HG02759 (cell line): ENCODE measurements at regions not wholly inside any gene's neighbourhood (a gene's known extent, or its start where the extent isn't known, plus 50 kb on each side); places are given as distances from the start of the nearest gene placed in this dataset.
A peak's percentile ranks its signal among the peaks of the same experiment; 100 is the strongest.

Experiments used
- ATAC-seq: cut with Tn5 transposase; IDR thresholded peaks from one replicate; pipeline ENCODE4 v1.9.1; 2021; ENCODE audit warnings: mild to moderate bottlenecking, moderate library complexity; ENCODE audit not compliant: unreplicated experiment

- ATAC-seq: no peak
Observed at GRCh38 chr10:128221117-128221516, 94.9 kb upstream of the MKI67 start.

GRCh38 chr10:128221807-128222206 lies 95.6 kb upstream of the MKI67 start:
- ATAC-seq: no peak

GRCh38 chr10:128222332-128222849 lies 96.2 kb upstream of the MKI67 start:
- no peak for ATAC-seq

- ATAC-seq: no peak
Observed at GRCh38 chr10:128230401-128230800, 104.2 kb upstream of the MKI67 start.

GRCh38 chr10:128233422-128233821 lies 107.2 kb upstream of the MKI67 start:
- ATAC-seq: no peak

GRCh38 chr10:128237710-128238109 lies 111.5 kb upstream of the MKI67 start:
- no peak for ATAC-seq

GRCh38 chr10:128241023-128241422 lies 114.8 kb upstream of the MKI67 start:
- no peak for ATAC-seq

- ATAC-seq: no peak
Observed at GRCh38 chr10:128242641-128243040, 116.4 kb upstream of the MKI67 start.

GRCh38 chr10:128245026-128245425 lies 118.8 kb upstream of the MKI67 start:
- no peak for ATAC-seq

- no peak for ATAC-seq
Observed at GRCh38 chr10:128247576-128247975, 121.4 kb upstream of the MKI67 start.

GRCh38 chr10:128254476-128254875 lies 128.3 kb upstream of the MKI67 start:
- no peak for ATAC-seq

- ATAC-seq: no peak
Observed at GRCh38 chr10:128257428-128257827, 131.2 kb upstream of the MKI67 start.

GRCh38 chr10:128258421-128258976 lies 132.3 kb upstream of the MKI67 start:
- no peak for ATAC-seq

GRCh38 chr10:128263891-128264688 lies 137.9 kb upstream of the MKI67 start:
- ATAC-seq: peak; percentile 71

- ATAC-seq: no peak
Observed at GRCh38 chr10:128265596-128265995, 139.4 kb upstream of the MKI67 start.

- no peak for ATAC-seq
Observed at GRCh38 chr10:128267581-128267980, 141.4 kb upstream of the MKI67 start.

- no peak for ATAC-seq
Observed at GRCh38 chr10:128268015-128268722, 141.9 kb upstream of the MKI67 start.

GRCh38 chr10:128274938-128275337 lies 148.7 kb upstream of the MKI67 start:
- no peak for ATAC-seq

GRCh38 chr10:128275388-128276177 lies 149.4 kb upstream of the MKI67 start:
- ATAC-seq: no peak

GRCh38 chr10:128277267-128277840 lies 151.1 kb upstream of the MKI67 start:
- no peak for ATAC-seq

- ATAC-seq: no peak
Observed at GRCh38 chr10:128278362-128278761, 152.1 kb upstream of the MKI67 start.
